ENCODE measurements at regions not wholly inside any gene's neighbourhood (a gene's known extent, or its start where the extent isn't known, plus 50 kb on each side); places are given as distances from the start of the nearest gene placed in this dataset.

DNA sequence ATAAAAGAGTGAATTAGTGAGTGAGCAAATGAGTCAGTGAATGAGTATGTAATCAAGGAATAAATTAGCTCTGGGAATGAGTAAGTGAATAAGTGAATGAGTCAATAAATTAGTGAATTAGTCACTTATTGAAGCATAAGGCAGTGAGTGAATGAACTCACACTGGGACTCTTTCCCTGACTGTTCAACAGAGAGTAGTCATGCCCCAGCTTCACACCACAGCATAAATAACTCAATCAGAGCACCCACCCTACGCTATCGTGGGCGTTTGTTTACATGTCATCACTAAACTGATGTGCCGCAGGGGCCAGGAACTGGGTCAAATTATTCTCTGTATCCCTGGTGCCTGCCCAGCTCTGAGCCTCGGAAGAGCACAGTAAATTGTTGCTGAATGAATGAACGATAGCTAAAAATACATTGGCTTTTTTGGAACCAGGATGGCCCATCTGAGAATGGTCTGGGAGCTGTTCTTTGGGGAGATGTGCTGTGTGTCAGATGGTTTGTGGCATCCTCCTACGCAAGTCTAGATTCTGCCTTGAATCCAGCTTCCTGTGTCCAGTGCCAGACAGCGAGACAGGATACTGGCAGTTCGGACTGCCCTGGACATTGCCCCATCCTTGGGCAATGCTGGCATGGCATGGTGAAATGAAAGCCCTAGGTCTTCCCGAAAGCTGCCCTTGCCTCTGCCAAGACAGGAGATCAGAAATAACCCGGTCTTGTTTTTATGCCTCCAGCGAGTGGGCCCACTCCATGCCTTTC, 98.0 kb upstream of the RTL1 start:
- no peak for DNase-seq (ENCODE audit: extremely low read depth in 1 of 11, low read depth in 9 of 11, low spot score in 4 of 11)

DNA sequence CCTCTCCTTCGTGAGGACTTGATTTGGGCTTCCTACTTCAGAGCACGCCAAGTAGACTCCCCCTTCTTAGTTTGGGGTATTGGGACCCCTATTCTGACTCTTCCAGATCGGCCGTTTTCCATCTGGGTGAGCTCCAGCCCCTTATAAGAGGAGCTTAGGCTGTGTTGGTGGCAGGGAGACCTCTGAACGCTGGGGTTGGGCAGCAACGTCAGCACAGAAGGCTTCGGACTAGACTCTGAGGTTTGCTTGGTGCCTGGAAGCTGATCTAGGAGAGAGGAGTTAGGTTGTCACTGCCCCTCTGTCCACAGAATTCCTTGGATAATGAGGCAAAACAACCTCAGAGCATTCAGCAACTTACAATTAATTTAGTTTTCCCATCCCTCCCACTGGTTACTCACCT, 99.2 kb upstream of the RTL1 start:
- DNase-seq (ENCODE audit: extremely low read depth in 1 of 11, low read depth in 9 of 11, low spot score in 4 of 11), result no peak

DNA sequence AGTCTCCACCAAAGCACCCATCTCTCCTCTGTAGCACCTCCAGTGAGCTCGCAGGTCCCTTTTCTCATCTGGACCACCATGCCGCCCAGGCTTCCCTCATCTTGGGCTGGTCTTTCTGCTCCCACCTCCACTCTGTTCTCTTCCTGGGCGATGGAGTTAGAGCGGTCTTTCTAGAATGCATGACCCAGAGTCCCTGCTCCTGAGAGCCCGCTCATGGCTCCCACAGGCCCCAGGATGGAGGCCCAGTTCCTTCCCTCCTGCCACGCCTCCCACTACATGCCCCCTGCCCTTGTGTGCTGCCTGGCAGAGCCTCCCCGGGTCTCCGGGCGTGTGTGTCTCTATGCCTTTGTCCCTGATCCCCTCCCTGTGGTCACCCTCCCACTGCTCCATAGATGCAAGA, 100.7 kb upstream of the RTL1 start:
- DNase-seq (ENCODE audit: extremely low read depth in 1 of 11, low read depth in 9 of 11, low spot score in 4 of 11), result no peak

DNA sequence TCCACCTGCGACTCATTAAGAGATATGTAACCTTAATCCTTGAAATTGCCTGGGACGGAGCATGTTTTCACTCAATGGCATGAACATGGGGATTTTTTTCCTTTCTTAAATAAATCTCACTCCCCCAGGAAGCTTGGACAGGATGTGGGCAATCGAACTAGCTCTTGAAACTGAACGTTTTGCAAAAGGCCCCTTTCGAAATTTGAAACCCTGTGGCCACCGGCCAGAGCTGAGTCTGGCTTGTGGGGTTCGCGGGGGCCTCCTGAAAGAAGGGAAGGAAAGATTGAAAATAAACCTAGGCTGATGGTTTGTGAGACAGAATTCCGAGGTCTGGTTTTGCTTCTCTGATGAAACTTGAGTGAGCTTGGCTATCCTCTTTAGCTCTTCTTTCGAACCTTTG, 101.4 kb upstream of the RTL1 start:
- peak in 5 of 11 donors; percentile 2 to 13 (median 10) for DNase-seq (ENCODE audit: extremely low read depth in 1 of 11, low read depth in 9 of 11, low spot score in 4 of 11)

DNA sequence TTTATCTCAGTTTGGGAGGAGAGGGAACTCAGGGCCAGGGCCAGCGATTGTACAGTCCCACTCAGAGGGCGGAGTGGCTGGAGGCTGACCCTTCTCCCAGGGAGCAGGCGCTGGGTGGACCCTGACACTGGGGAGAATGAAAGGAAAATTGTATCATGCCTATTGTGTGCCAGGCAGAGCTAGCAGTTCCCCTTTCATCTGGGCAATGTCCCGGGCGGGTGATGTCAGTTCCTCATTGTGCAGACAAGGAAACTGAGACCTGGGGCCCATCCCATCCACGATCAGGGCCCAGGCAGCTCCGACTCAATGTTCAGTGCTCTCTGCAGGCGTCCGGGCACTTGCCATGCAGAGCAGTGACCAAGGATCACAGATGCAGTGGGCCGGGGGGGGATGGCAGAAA, 101.9 kb upstream of the RTL1 start:
- no peak for DNase-seq (ENCODE audit: extremely low read depth in 1 of 11, low read depth in 9 of 11, low spot score in 4 of 11)

DNA sequence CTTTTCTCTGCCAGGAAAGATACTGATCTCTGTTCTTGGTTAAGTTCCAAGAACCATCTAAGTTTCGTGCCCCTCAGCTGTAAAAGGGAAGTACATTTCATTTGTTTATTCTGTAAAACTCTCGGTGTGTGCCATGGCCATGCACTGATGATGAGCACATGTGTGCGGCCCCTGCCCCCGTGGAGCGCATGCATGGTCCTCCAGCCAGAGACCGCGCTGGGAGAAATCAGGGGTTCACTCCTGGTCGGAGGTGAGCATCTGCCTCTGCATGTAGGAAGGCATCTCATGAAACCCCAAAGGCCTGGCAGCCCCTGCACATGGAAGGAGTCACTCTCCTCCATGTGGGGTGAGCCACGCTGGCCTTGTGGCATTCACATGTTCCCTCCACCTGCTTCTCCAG, 102.5 kb upstream of the RTL1 start:
- DNase-seq (ENCODE audit: extremely low read depth in 1 of 11, low read depth in 9 of 11, low spot score in 4 of 11), result no peak

DNA sequence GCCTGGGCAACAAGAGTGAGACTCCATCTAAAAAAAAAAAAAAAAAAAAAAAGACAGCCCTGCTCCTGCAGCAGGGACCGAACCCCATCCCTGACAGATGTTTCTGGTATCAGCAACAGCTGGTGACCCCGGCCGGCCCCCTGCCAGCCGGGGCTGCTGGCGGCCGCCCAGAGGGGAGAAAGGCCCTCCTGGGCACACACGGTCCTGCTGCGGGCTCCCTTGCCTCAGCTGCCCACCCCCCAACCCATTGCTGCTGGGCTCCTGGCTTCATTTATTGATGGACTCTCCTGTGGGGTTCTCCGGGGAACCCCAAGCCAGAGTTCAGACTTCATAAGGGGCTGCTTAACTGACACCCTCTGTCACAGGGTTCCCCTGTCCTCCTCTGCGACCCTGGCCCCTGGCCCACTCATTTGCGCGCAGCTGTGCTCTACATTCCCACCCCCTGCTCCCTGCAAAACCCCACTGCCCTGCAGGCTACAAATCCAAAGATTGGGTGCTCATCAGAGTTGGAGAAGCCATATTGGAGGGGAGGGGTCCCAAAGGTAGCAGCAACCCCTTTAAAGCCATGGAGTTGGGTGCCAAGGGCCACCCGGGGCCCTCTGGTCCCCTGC, 103.6 kb upstream of the RTL1 start:
- no peak for DNase-seq (ENCODE audit: extremely low read depth in 1 of 11, low read depth in 9 of 11, low spot score in 4 of 11)

DNA sequence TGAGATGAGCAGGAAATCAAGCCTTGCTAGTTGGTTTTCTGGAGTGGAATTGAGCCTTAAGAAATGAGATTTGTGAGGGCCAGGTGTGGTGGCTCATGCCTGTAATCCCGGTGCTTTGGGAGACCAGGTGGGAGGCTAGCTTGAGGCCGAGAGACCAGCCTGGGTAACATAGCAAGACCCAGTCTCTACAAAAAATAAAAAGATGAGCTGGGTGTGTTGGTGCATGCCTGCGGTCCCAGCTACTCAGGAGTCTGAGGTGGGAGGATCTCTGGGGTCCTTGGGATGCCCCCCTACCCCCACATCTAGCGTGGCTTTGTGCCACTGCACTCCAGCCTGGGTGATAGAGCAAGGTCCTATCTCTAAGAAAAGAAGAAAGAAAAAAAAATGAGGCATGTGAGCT, 104.2 kb upstream of the RTL1 start:
- DNase-seq (ENCODE audit: extremely low read depth in 1 of 11, low read depth in 9 of 11, low spot score in 4 of 11), result no peak

DNA sequence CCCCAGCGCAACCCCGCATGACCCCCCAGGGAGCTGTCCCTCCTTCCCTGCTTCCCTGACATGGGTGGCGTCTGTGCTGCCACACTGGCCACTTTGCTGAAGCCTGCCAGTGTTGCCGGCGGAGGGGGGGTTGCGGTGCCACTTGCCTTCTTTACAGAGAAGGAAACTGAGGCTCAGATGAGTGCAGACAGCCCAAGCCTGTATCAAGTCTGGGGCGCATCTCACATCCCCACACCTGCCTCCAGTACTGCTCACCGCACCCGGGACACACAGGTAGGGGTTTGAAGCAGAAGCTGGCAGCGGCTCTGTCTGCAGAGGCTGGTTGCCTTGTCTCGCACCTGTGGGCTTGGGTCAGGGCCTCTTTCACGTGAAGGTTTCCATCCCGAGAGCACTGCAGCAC, 104.7 kb upstream of the RTL1 start:
- no peak for DNase-seq (ENCODE audit: extremely low read depth in 1 of 11, low read depth in 9 of 11, low spot score in 4 of 11)

DNA sequence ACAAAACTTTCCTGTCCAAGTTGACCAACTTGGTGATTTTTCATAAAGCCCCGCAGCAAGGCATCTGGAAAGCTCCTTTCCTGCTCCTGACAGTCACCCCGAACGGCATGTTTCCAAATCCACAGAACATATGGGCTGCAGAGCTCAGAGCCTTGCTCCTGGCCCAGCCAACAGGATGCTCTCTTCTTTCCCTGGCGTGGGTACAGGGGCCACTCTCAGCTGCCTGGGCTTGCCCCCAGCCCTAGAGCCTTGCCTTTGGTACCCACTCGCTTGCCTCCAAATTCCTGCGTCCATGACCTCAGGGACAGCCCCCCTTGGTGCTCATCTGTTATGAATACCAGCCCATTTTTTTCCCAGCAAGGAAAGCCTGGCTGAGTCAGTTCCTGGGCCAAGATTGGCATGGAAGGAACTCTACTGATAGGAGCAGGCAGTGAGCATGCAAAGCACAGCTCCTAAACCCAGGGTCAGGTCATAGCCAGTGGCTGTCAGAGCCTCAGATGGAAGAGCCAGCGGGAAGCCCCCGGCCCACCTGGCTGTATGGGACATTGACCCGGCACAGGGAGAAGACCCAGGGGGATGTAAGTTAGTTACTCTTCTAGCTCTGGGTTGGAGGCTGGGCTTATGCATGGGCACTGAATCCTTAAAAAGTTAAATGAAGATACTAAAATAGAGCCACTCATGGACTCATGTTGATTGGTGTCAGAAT, 105.3 kb upstream of the RTL1 start:
- no peak for DNase-seq (ENCODE audit: extremely low read depth in 1 of 11, low read depth in 9 of 11, low spot score in 4 of 11)

DNA sequence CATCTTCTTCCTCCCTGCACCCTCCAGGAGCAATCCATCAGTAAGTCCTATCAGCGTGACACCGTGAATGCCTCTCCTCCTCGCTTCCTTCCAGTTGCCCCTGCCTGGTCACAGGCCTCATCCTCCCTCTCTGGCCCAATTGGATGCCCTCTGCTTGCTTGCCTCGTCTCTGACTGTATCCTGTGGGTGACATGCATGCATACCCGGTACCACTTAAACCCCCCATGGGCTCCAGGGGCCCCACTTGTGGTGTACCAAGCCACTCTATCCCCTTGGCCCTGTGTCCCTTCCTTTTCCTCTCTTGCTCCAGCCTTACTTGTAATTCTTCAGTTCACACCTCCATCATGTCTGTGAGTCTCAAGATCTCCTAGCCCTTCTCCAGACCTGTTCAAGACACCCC, 106.0 kb upstream of the RTL1 start:
- no peak for DNase-seq (ENCODE audit: extremely low read depth in 1 of 11, low read depth in 9 of 11, low spot score in 4 of 11)

DNA sequence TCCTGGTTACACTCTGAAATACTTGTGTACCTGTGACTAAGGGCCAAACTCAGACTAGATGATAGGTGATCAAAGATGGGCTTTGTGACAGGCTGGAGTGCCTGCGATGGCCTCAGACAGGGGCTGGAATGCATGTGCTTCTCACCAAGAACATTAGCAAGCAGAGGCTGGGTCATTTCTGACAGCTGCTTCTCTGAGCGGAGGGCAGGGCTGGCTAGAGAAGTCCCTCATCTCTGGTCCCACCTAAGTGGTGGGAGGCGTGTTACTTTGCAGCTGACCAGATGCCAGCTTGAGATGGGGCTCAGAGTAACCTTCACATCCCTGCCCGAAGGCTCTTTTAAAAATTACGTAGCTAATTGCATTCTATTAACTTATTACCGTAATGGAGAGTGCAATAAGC, 106.8 kb upstream of the RTL1 start:
- DNase-seq (ENCODE audit: extremely low read depth in 1 of 11, low read depth in 9 of 11, low spot score in 4 of 11), result no peak

DNA sequence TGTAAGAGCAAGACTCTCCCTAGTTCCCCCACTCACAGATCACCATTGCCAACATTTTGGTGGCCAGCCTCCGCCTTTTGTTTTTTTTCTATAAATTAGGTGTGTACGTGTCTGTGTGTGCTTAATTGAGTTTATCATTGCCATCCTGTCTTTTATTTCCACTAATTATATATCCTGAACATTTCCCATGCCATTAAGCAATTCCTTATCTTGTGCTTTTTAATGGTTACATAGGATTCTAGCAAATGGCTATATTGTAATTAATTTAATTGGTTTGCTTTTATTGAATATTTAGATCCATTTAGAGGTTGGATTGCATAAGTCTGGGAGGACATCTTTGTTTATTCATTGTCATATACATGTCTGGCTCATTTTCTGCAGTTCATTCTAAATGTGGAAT, 107.3 kb upstream of the RTL1 start:
- DNase-seq (ENCODE audit: extremely low read depth in 1 of 11, low read depth in 9 of 11, low spot score in 4 of 11), result no peak

DNA sequence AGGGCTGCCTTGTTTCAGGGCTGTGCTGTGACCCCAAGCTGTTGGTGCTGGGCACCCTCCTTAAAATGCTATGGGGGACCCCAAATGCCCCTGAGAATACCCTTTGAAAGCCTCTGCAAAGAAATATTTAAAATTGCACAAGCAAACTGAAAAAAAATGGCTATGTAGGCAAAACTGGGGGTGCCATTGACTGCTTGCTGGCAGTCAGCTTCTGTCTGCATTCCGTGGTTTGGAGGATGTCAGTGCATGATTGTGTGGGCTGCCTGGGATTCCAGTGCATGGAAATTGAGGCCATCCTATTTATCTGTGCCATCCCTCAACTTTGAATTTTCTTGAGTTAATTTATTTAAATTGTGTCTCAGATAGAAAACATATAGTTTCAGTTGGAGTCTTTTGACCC, 113.7 kb upstream of the RTL1 start:
- no peak for DNase-seq (ENCODE audit: extremely low read depth in 1 of 11, low read depth in 9 of 11, low spot score in 4 of 11)

DNA sequence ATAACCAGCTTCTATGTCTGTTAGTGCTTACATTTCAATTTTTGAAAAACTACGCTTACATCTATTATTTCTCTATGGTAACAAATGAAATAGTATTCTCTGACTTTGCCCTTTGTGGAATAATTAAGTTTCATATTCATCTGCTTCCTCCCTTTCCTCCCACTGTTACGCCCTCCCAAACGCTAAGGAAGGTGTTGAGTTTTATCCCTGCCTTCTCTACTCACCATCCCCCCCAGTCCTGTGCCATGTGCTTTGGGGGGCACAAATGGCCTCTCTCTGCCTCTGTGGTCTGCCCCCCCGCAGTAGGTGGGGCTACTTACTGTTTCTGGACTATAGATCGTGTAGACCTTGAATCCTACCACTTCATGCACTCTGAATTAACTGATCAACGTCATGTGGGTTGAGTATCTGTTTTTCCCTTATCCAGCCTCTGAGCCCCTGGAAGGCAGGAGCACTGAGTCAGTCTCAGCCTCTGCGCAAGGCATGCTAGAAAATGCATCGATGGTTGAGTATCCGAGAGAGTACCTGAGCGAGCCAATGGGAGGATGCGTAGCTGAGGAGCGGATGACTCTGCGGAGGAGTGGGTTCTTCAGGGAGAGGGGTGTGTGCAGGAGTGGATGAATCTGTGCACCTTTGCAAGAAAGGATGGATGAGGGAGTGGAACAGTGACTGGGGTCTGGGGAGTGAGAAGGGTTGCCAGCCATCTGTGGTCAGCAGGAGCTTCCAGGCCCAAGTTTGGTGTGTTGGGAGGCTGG, 114.5 kb upstream of the RTL1 start:
- no peak for DNase-seq (ENCODE audit: extremely low read depth in 1 of 11, low read depth in 9 of 11, low spot score in 4 of 11)

DNA sequence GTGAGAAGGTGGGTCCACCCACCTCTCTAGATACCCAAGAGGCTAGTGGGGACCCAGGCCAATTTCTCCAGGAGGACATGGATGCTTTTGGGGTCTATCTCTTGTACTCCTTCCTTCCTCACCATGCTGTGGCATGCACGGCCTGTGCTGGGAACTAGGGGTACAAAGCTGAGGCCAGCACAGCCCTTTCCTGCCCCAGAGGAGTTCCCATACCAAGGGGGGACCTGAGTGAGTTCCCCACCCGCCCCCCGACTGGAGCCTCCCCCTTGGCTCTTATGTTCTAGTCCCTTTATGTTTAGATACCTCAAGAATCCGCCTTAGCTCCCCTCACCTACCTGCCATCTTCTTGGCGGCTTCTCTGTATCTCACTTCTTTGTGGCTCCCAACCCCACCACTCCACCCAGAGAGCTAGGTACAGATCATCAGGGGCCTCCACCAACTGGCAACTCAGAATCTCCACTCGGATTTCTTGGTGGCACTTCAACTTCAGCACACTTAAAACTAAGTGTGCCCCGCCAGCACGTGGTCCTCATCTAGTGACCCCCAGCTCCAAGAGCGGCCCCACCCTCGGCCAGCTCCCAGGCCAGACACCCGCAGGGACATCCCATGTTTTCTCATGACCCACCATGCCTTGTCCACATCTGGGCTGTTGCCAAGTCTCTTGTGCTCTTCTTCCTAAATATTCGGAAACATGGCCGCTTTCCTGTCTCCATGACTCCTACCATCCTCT, 115.2 kb upstream of the RTL1 start:
- no peak for DNase-seq (ENCODE audit: extremely low read depth in 1 of 11, low read depth in 9 of 11, low spot score in 4 of 11)

DNA sequence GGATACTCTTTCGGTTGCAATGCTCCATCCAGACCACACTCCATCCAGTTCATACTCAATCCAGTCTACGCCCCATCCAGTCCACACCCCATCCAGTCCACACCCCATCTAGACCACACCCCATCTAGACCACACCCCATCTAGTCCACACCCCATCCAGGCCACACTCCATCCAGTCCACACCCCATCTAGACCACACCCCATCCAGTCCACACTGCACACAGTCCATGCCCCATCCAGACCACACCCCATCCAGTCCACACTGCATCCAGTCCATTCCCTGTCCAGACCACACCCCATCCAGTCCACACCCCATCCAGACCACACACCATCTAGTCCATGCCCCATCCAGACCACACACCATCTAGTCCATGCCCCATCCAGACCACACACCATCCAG, 116.0 kb upstream of the RTL1 start:
- no peak for DNase-seq (ENCODE audit: extremely low read depth in 1 of 11, low read depth in 9 of 11, low spot score in 4 of 11)

DNA sequence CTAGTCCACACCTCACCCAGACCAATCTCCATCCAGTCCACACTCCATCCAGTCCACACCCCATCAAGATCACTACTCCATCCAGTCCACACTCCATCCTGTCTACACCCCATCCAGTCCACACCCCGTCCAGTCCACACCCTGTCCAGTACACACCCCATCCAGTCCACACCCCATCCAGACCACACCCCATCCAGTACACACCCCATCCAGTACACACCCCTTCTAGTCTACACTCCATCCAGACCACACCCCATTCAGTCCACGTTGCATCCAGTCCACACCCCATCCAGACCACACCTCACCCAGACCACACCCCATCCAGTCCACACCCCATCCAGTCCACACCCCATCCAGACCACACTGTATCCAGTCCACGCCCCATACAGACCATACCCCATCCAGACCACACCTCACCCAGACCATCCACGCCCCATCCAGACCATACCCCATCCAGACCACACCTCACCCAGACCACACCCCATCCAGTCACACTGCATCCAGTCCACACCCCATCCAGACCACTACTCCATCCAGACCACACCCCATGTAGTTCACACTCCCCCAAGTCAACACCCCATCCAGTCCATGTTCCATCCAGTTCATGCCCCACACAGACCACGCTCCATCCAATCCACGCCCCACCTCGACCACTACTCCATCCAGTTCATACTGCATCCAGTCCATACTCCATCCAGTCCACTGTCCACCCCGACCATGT, 116.6 kb upstream of the RTL1 start:
- no peak for DNase-seq (ENCODE audit: extremely low read depth in 1 of 11, low read depth in 9 of 11, low spot score in 4 of 11)

Measured in renal cortex interstitium (tissue), 11 donors.